ENCODE measurements at regions not wholly inside any gene's neighbourhood (a gene's known extent, or its start where the extent isn't known, plus 50 kb on each side); places are given as distances from the start of the nearest gene placed in this dataset.
"Not testable (repeated sequence)": the region's sequence is repeated elsewhere in the genome, so short reads cannot be mapped to it uniquely, and the experiment has no call there.

GRCh38 chr2:137896467-137896866 lies 67.8 kb upstream of the HNMT start:
- TF ChIP-seq CTCF (conservative IDR thresholded peaks at IDR 0.05; ENCODE audit: low read length): no peak
- no peak overlapping the region for H3K4me3 ChIP-seq (ENCODE audit: low read length)
- no peak for DNase-seq (ENCODE audit: low read depth)

DNA sequence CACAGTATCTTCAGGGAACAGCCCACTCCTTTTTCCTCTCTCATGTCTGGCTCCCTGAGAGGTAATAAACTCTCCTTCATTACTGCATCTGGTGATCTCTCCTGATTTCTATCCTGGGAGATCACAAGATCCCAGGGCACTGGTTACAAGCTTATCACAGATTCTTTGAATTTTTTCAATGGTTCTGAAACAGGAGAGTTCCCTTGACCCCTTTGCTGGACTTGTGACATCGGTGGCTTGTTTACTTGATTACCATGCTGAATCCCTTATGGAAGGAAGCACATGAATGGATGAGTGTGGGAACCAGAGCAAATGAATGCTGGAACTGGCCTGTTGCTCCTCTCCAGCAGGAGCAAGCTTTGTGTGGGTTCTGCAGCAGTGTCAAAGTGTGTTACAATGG lies 67.2 kb upstream of the HNMT start:
- no peak for DNase-seq (ENCODE audit: low read depth)
- H3K4me3 ChIP-seq (ENCODE audit: low read length): no peak overlapping the region
- TF ChIP-seq CTCF (conservative IDR thresholded peaks at IDR 0.05; ENCODE audit: low read length): no peak

- TF ChIP-seq CTCF (conservative IDR thresholded peaks at IDR 0.05; ENCODE audit: low read length): no peak
- H3K4me3 ChIP-seq (ENCODE audit: low read length): no peak overlapping the region
- no peak for DNase-seq (ENCODE audit: low read depth)
Measured at GRCh38 chr2:137900421-137901141, 63.7 kb upstream of the HNMT start.

DNA sequence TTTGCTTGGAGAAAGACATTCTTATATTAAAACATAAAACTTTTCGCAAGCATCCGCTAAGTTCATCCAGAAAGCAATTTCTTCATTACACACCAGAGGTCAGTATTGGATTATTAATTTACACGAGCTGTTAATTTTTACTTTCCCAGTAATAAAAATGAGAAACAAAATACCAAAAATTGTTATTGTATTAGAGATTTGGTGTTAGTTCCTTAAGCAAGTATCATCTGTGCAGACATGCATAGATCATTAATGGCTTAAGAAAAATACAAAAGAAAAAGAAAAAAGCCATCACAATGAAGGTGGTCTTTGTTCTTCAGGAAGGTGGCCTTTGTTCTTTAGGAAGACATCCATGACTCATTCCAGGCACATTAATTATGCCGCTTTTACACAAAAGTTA lies 53.6 kb upstream of the HNMT start:
- DNase-seq (ENCODE audit: low read depth): peak; percentile 26
- TF ChIP-seq CTCF (conservative IDR thresholded peaks at IDR 0.05; ENCODE audit: low read length): peak; percentile 73
- H3K4me3 ChIP-seq (ENCODE audit: low read length): no peak overlapping the region

GRCh38 chr2:137912371-137912770 lies 51.9 kb upstream of the HNMT start:
- no peak for TF ChIP-seq CTCF (conservative IDR thresholded peaks at IDR 0.05; ENCODE audit: low read length)
- no peak overlapping the region for H3K4me3 ChIP-seq (ENCODE audit: low read length)
- no peak for DNase-seq (ENCODE audit: low read depth)

GRCh38 chr2:137913169-137913568 lies 51.1 kb upstream of the HNMT start:
- TF ChIP-seq CTCF (conservative IDR thresholded peaks at IDR 0.05; ENCODE audit: low read length): no peak
- DNase-seq (ENCODE audit: low read depth): no peak
- no peak overlapping the region for H3K4me3 ChIP-seq (ENCODE audit: low read length)

DNA sequence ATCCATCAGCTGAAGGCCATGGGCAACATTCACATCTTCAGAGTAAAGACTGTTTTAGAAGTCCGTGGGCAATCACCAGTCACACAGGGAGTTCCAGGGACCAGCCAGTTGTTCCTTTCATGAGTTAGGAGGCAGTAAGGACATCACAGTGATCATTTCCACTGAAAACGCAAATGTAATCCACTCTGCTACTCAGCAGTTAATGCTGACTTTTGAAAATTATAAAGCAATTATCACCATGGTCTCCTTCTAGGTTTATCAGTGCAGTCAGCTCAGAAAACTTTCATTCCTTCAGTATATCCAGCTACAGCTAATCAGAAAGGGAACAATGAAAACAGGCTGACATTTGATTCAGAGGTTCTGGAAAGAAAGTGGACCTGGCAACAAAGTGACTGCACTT lies 50.6 kb upstream of the HNMT start:
- not testable (repeated sequence) for H3K4me3 ChIP-seq (ENCODE audit: low read length); DNase-seq (ENCODE audit: low read depth)
